K562 (cell line): ENCODE measurements at regions not wholly inside any gene's neighbourhood (a gene's known extent, or its start where the extent isn't known, plus 50 kb on each side); places are given as distances from the start of the nearest gene placed in this dataset.

Experiments
- ATAC-seq: fragments of 200-7000 bp; cut with Tn5 transposase; 3 replicates; pipeline ENCODE4 v1.9.1; 2020; ENCODE audit warnings: moderate library complexity
- BruUV-seq: library from RNA; stranded (reverse); fragments of 400-500 nt; replicated peaks from 2 replicates; lab custom pipeline; 2021; lab: Mats Ljungman, UMichigan
- CTCF ChIA-PET: fragments of 300-600 bp; formaldehyde crosslinking; extraction: SDS; loops from one replicate; lab custom pipeline; 2021; ENCODE audit warnings: low intra/inter-chr PET ratio; lab: Yijun Ruan, JAX
- POLR2A ChIA-PET: fragments of 300-600, 350-650 bp; sonication (Branson Sonifier 250); formaldehyde crosslinking; extraction: SDS; loops from one replicate; lab custom pipeline; 2021; ENCODE audit warnings: antibody characterized with exemption, inconsistent platforms; lab: Yijun Ruan, JAX
- DNase-seq, 4 experiments: peaks; one replicate each; pipeline versions ENCODE4 v3.0.0 to v3.0.0-alpha.2; 2011 to 2018; ENCODE audit warnings: low spot score in 3 of 4, mixed read lengths in 3 of 4; ENCODE audit errors: extremely low read depth in 1 of 4
- FAIRE-seq: peaks from 2 replicates; lab custom pipeline; 2011; peaks lifted over from hg19 to GRCh38; lab: Jason Lieb, UNC
- H2AFZ ChIP-seq: 2 replicates; pipeline ENCODE4 v1.6.0; 2011; ENCODE audit warnings: low read depth, low read length, control low read depth, inconsistent platforms
- H3K27ac ChIP-seq: fragments of 200-600 bp; 3 replicates; pipeline ENCODE4 v1.8.0; 2011; ENCODE audit warnings: low read depth, mild to moderate bottlenecking, control low read depth, inconsistent platforms, low read length, moderate library complexity, mixed read lengths; ENCODE audit errors: extremely low read depth
- H3K27me3 ChIP-seq, 2 experiments: fragments of 300-600 bp in 1 of 2; 2 replicates in 1 of 2; 3 replicates in 1 of 2; pipeline versions ENCODE4 v1.6.0 to v1.8.0; 2011; ENCODE audit warnings: inconsistent platforms in 2 of 2, low read length in 2 of 2, mild to moderate bottlenecking in 1 of 2, mixed read lengths in 1 of 2, moderate library complexity in 1 of 2; ENCODE audit not compliant: control insufficient read depth in 2 of 2, insufficient read depth in 2 of 2
- H3K36me3 ChIP-seq: fragments of 300-600 bp; 3 replicates; pipeline ENCODE4 v1.8.0; 2011; ENCODE audit warnings: mild to moderate bottlenecking, low read length, inconsistent platforms; ENCODE audit not compliant: control insufficient read depth, insufficient read depth
- H3K4me1 ChIP-seq, 2 experiments: fragments of 200-600 bp in 1 of 2; replicated peaks in 1 of 2; 2 replicates in 1 of 2; 3 replicates in 1 of 2; pipeline versions ENCODE4 v1.5.1 to v1.8.0; 2011; ENCODE audit warnings: inconsistent platforms in 2 of 2, low read length in 2 of 2, mild to moderate bottlenecking in 1 of 2, mixed read lengths in 1 of 2, moderate library complexity in 1 of 2; ENCODE audit not compliant: control insufficient read depth in 2 of 2, insufficient read depth in 2 of 2
- H3K4me2 ChIP-seq: 2 replicates; pipeline ENCODE4 v1.6.1; 2011; ENCODE audit warnings: low read length, control low read depth, inconsistent platforms, mixed read lengths; ENCODE audit not compliant: insufficient read depth
- H3K4me3 ChIP-seq: fragments of 200-600 bp; sonication (generic), shearing (Covaris generic); 2 replicates; pipeline ENCODE4 v1.5.1; 2016; ENCODE audit warnings: control low read depth, inconsistent platforms
- H3K79me2 ChIP-seq: fragments of 200-600 bp; 3 replicates; pipeline ENCODE4 v1.8.0; 2011; ENCODE audit warnings: low read length, inconsistent platforms; ENCODE audit not compliant: control insufficient read depth, insufficient read depth
- H3K9ac ChIP-seq, 2 experiments: 2 replicates each; pipeline versions ENCODE4 v1.6.0 to v1.6.1; 2011; ENCODE audit warnings: low read depth in 2 of 2, low read length in 2 of 2, control low read depth in 1 of 2, inconsistent platforms in 1 of 2, mild to moderate bottlenecking in 1 of 2, mixed read lengths in 1 of 2; ENCODE audit not compliant: insufficient read depth in 1 of 2
- H3K9me1 ChIP-seq: one replicate; pipeline ENCODE4 v1.6.0; 2011; ENCODE audit warnings: inconsistent platforms, mild to moderate bottlenecking, low read length, moderate library complexity; ENCODE audit not compliant: control insufficient read depth, insufficient read depth
- H3K9me3 ChIP-seq: replicated peaks from 2 replicates; pipeline ENCODE4 v1.5.1; 2011; ENCODE audit warnings: low read depth, low read length, inconsistent platforms; ENCODE audit not compliant: control insufficient read depth, insufficient read depth
- H4K20me1 ChIP-seq: replicated peaks from 2 replicates; pipeline ENCODE4 v1.6.1; 2011; ENCODE audit warnings: low read length, inconsistent platforms, mixed read lengths; ENCODE audit not compliant: control insufficient read depth, insufficient read depth
- BRD9 ChIP-seq: fragments of 450-650 bp; IDR thresholded peaks from 2 replicates; pipeline ENCODE4 v1.6.1; 2018; ENCODE audit warnings: low read depth; ENCODE audit not compliant: partially characterized antibody
- EP300 ChIP-seq: IDR thresholded peaks from 2 replicates; pipeline ENCODE4 v1.6.1; 2012; ENCODE audit warnings: low read length, improper control_type of control experiment
- IRF2 ChIP-seq: sonication (generic); formaldehyde crosslinking; IDR thresholded peaks from 2 replicates; pipeline ENCODE4 v1.8.1; 2022; ENCODE audit warnings: mild to moderate bottlenecking, missing genetic modification reagents
- MEF2A ChIP-seq: IDR thresholded peaks from 2 replicates; pipeline ENCODE4 v1.6.1; 2011; ENCODE audit warnings: low read depth, mild to moderate bottlenecking, low read length, moderate library complexity; ENCODE audit not compliant: control insufficient read depth
- NCOA2 ChIP-seq, 2 experiments: fragments of 450-650 bp; IDR thresholded peaks; 2 replicates each; pipeline ENCODE4 v1.6.1; 2018; ENCODE audit warnings: mild to moderate bottlenecking in 2 of 2, moderate library complexity in 1 of 2; ENCODE audit not compliant: partially characterized antibody in 2 of 2
- NR4A1 ChIP-seq, 2 experiments: fragments of 250-450 bp in 1 of 2; fragments of 450-650 bp in 1 of 2; sonication (Bioruptor Pico) in 1 of 2; IDR thresholded peaks; 2 replicates each; pipeline versions ENCODE4 v1.4.0 to v1.6.1; 2016 to 2020; ENCODE audit warnings: mild to moderate bottlenecking in 2 of 2, missing compliant biosample characterization in 1 of 2, missing genetic modification characterization in 1 of 2, moderate library complexity in 1 of 2
- POLR2AphosphoS2 ChIP-seq: IDR thresholded peaks from 2 replicates; pipeline ENCODE4 v1.6.1; 2012; ENCODE audit warnings: low read length, improper control_type of control experiment
- ZBTB49 ChIP-seq: sonication (generic); formaldehyde crosslinking; IDR thresholded peaks from 2 replicates; pipeline ENCODE4 v1.8.0; 2022; ENCODE audit warnings: missing genetic modification reagents, mild to moderate bottlenecking, borderline replicate concordance
- ZNF134 ChIP-seq: fragments of 250-450 bp; sonication (Bioruptor Pico); conservative IDR thresholded peaks from 2 replicates; pipeline ENCODE4 v1.4.0; 2020
- ZNF778 ChIP-seq: fragments of 450-650 bp; formaldehyde crosslinking; IDR thresholded peaks from 2 replicates; pipeline ENCODE4 v1.4.0; 2020; ENCODE audit warnings: mild to moderate bottlenecking, moderate library complexity
- WGBS: fragments of 100-300 bp; shearing (Covaris generic); methylation state at CpG from one replicate; pipeline ENCODE4 v1.1.6; 2016; ENCODE audit warnings: low coverage, mixed read lengths; ENCODE audit not compliant: insufficient coverage; ENCODE audit errors: missing lambda C conversion rate; 5-methylcytosine and 5-hydroxymethylcytosine counted together
- in situ Hi-C: fragments of 300-500 bp; cut with MboI; formaldehyde crosslinking; loops from 4 replicates; pipeline ENCODE4 v1.15.0; 2018; ENCODE audit warnings: inconsistent platforms, mixed read lengths
- intact Hi-C: fragments of 100-400 bp; cut with micrococcal nuclease; formaldehyde crosslinking; loops from 2 replicates; pipeline ENCODE4 v1.14.2; 2022

- Histone ChIP-seq H3K9ac (no peak overlapping the region), H3K9me3 (no peaks in the 10 kb centered on the region), H3K9me1 (no peaks in the 10 kb centered on the region), H3K4me3 (no peak overlapping the region), H2AFZ (no peak overlapping the region), H3K4me1 (no peaks in the 10 kb centered on the region), H3K79me2 (no peaks in the 10 kb centered on the region), H4K20me1 (no peaks in the 10 kb centered on the region), H3K36me3 (no peaks in the 10 kb centered on the region), H3K27me3 (no peaks in the 10 kb centered on the region), H3K27ac (no peak overlapping the region), H3K4me2 (no peak overlapping the region)
- intact Hi-C loops (no loop called here), in situ Hi-C loops (no loop called here)
- CTCF ChIA-PET = no interaction called here
- POLR2A ChIA-PET = no interaction called here
- FAIRE-seq = no peak
- 2% methylated on average over 10 of the region's 13 CpGs for WGBS
- no peak for DNase-seq
- BruUV-seq = no TSS peak
- no peak for ATAC-seq
- TF ChIP-seq ZNF134 (CRISPR knock-in tag) = no peak
- TF ChIP-seq IRF2 = no peak
- TF ChIP-seq MEF2A = no peak
- TF ChIP-seq ZBTB49 (CRISPR knock-in tag) = no peak
- no peak for TF ChIP-seq NR4A1 (CRISPR knock-in tag; IDR thresholded peaks at IDR 0.05)
- no peak for TF ChIP-seq NR4A1 (tag; IDR thresholded peaks at IDR 0.05)
- TF ChIP-seq ZNF778 (CRISPR knock-in tag) = no peak
- TF ChIP-seq POLR2AphosphoS2 = no peak
- TF ChIP-seq NCOA2 (IDR thresholded peaks at IDR 0.05; ENCODE audit: partially characterized antibody in 2 of 2) = no peak
- no peak for TF ChIP-seq EP300
- TF ChIP-seq BRD9 = no peak
- TF ChIP-seq, all 486 proteins: peak for 0
Measured at GRCh38 chr20:52824494-52825216, 147.5 kb upstream of the TSHZ2 start.
